Activated naive CD4-positive, alpha-beta T cell treated with anti-CD3 and anti-CD28 coated beads, Interleukin-2, amount 10 ng/mL, durations not matched to agents 7 days and 5 days (primary cell): ENCODE measurements at regions not wholly inside any gene's neighbourhood (a gene's known extent, or its start where the extent isn't known, plus 50 kb on each side); places are given as distances from the start of the nearest gene placed in this dataset.

Experiments used
- CTCF ChIA-PET: fragments of 350-600 bp; sonication (Branson Sonifier 250); formaldehyde crosslinking; loops from one replicate; lab custom pipeline; 2021; ENCODE audit warnings: antibody characterized with exemption; lab: Charles Lee
- DNase-seq: peaks from one replicate; pipeline ENCODE4 v3.0.0-alpha.2; 2020
- H3K27ac Mint-ChIP-seq: one replicate; pipeline ENCODE4 v1.8.0; 2021; ENCODE audit warnings: mild to moderate bottlenecking, moderate library complexity, mixed read lengths
- H3K27me3 Mint-ChIP-seq: one replicate; pipeline ENCODE4 v1.8.0; 2021; ENCODE audit warnings: mild to moderate bottlenecking, mixed read lengths
- H3K36me3 Mint-ChIP-seq: one replicate; pipeline ENCODE4 v1.8.0; 2021; ENCODE audit warnings: mixed read lengths
- H3K4me1 Mint-ChIP-seq: one replicate; pipeline ENCODE4 v1.8.0; 2021; ENCODE audit warnings: mixed read lengths
- H3K4me3 Mint-ChIP-seq: one replicate; pipeline ENCODE4 v1.8.0; 2021; ENCODE audit warnings: mild to moderate bottlenecking, moderate library complexity, mixed read lengths
- H3K9me3 Mint-ChIP-seq: one replicate; pipeline ENCODE4 v1.8.0; 2021; ENCODE audit warnings: mixed read lengths

GRCh38 chr3:64422932-64423331 lies 197.7 kb upstream of the PRICKLE2 start:
- Mint-ChIP-seq H3K27ac (no peak overlapping the region), H3K9me3 (no peaks in the 10 kb centered on the region), H3K27me3 (peaks cover 7% of the 10 kb centered on the region), H3K4me1 (no peaks in the 10 kb centered on the region), H3K4me3 (no peak overlapping the region), H3K36me3 (no peaks in the 10 kb centered on the region)
- no peak for DNase-seq
- CTCF ChIA-PET: no interaction called here

GRCh38 chr3:64422192-64422591 lies 196.9 kb upstream of the PRICKLE2 start:
- Mint-ChIP-seq H3K27me3 (peaks cover 7% of the 10 kb centered on the region), H3K9me3 (no peaks in the 10 kb centered on the region), H3K27ac (no peak overlapping the region), H3K4me1 (no peaks in the 10 kb centered on the region), H3K36me3 (no peaks in the 10 kb centered on the region), H3K4me3 (no peak overlapping the region)
- CTCF ChIA-PET: no interaction called here
- DNase-seq: no peak

- DNase-seq: no peak
- no peaks in the 10 kb centered on the region for H3K9me3 Mint-ChIP-seq
- peaks cover 12% of the 10 kb centered on the region for H3K27me3 Mint-ChIP-seq
- no peak overlapping the region for H3K4me3 Mint-ChIP-seq
- CTCF ChIA-PET: no interaction called here
- H3K4me1 Mint-ChIP-seq: no peaks in the 10 kb centered on the region
- no peak overlapping the region for H3K27ac Mint-ChIP-seq
- no peaks in the 10 kb centered on the region for H3K36me3 Mint-ChIP-seq
Observed at GRCh38 chr3:64417816-64418215, 192.6 kb upstream of the PRICKLE2 start.

GRCh38 chr3:64414043-64414442 lies 188.8 kb upstream of the PRICKLE2 start:
- Mint-ChIP-seq H3K36me3 (no peaks in the 10 kb centered on the region), H3K27ac (no peak overlapping the region), H3K27me3 (peaks cover 9% of the 10 kb centered on the region), H3K4me3 (no peak overlapping the region), H3K9me3 (no peaks in the 10 kb centered on the region), H3K4me1 (no peaks in the 10 kb centered on the region)
- CTCF ChIA-PET: no interaction called here
- DNase-seq: no peak

- no peaks in the 10 kb centered on the region for H3K9me3 Mint-ChIP-seq
- H3K36me3 Mint-ChIP-seq: no peaks in the 10 kb centered on the region
- no peak overlapping the region for H3K4me3 Mint-ChIP-seq
- H3K27me3 Mint-ChIP-seq: peaks cover 14% of the 10 kb centered on the region
- no peak for DNase-seq
- CTCF ChIA-PET: interaction anchor here (0.9 kb wide), 1 partner anchor 387 kb away, joined by 3 read pairs; no protein-coding TSS in a partner anchor
- no peaks in the 10 kb centered on the region for H3K4me1 Mint-ChIP-seq
- H3K27ac Mint-ChIP-seq: no peak overlapping the region
Observed at GRCh38 chr3:64411101-64411500, 185.8 kb upstream of the PRICKLE2 start.

- no peak for DNase-seq
- CTCF ChIA-PET: no interaction called here
- H3K9me3 Mint-ChIP-seq: no peaks in the 10 kb centered on the region
- peaks cover 18% of the 10 kb centered on the region for H3K27me3 Mint-ChIP-seq
- no peaks in the 10 kb centered on the region for H3K36me3 Mint-ChIP-seq
- no peaks in the 10 kb centered on the region for H3K4me1 Mint-ChIP-seq
- H3K27ac Mint-ChIP-seq: no peak overlapping the region
- no peak overlapping the region for H3K4me3 Mint-ChIP-seq
Observed at GRCh38 chr3:64410226-64410625, 185.0 kb upstream of the PRICKLE2 start.

- no peak overlapping the region for H3K4me3 Mint-ChIP-seq
- no peak overlapping the region for H3K27ac Mint-ChIP-seq
- CTCF ChIA-PET: no interaction called here
Observed at GRCh38 chr3:64408770-64409169, 183.5 kb upstream of the PRICKLE2 start.

GRCh38 chr3:64406271-64406670 lies 181.0 kb upstream of the PRICKLE2 start:
- CTCF ChIA-PET: interaction anchor here (1.5 kb wide), 1 partner anchor 76 kb away, joined by 3 read pairs; no protein-coding TSS in a partner anchor
- no peak overlapping the region for H3K27ac Mint-ChIP-seq

More at GRCh38 chr3:64408770-64409169, 183.5 kb upstream of the PRICKLE2 start:
- Mint-ChIP-seq H3K9me3 (no peaks in the 10 kb centered on the region), H3K4me1 (no peaks in the 10 kb centered on the region), H3K36me3 (no peaks in the 10 kb centered on the region), H3K27me3 (peaks cover 16% of the 10 kb centered on the region)
- DNase-seq: no peak

GRCh38 chr3:64405211-64405835 lies 180.1 kb upstream of the PRICKLE2 start:
- H3K4me3 Mint-ChIP-seq: no peak overlapping the region
- H3K4me1 Mint-ChIP-seq: no peaks in the 10 kb centered on the region
- H3K27me3 Mint-ChIP-seq: peaks cover 10% of the 10 kb centered on the region
- CTCF ChIA-PET: interaction anchor here (1.5 kb wide), 1 partner anchor 77 kb away, joined by 3 read pairs; no protein-coding TSS in a partner anchor
- H3K36me3 Mint-ChIP-seq: no peaks in the 10 kb centered on the region
- H3K27ac Mint-ChIP-seq: no peak overlapping the region
- no peaks in the 10 kb centered on the region for H3K9me3 Mint-ChIP-seq
- DNase-seq: no peak

More at GRCh38 chr3:64406271-64406670, 181.0 kb upstream of the PRICKLE2 start:
- peaks cover 10% of the 10 kb centered on the region for H3K27me3 Mint-ChIP-seq
- no peaks in the 10 kb centered on the region for H3K36me3 Mint-ChIP-seq
- no peak for DNase-seq
- H3K4me1 Mint-ChIP-seq: no peaks in the 10 kb centered on the region
- no peaks in the 10 kb centered on the region for H3K9me3 Mint-ChIP-seq
- no peak overlapping the region for H3K4me3 Mint-ChIP-seq

- Mint-ChIP-seq H3K36me3 (no peaks in the 10 kb centered on the region), H3K4me3 (no peak overlapping the region), H3K27me3 (peaks cover 4% of the 10 kb centered on the region), H3K4me1 (no peaks in the 10 kb centered on the region), H3K9me3 (no peaks in the 10 kb centered on the region), H3K27ac (no peak overlapping the region)
- no peak for DNase-seq
- CTCF ChIA-PET: interaction anchor here (1.1 to 2.4 kb wide), 3 partner anchors 355 to 371 kb away, joined by 3 to 15 read pairs (median 4); no protein-coding TSS in a partner anchor
Observed at GRCh38 chr3:64400706-64401105, 175.4 kb upstream of the PRICKLE2 start.

GRCh38 chr3:64399205-64399800 lies 174.0 kb upstream of the PRICKLE2 start:
- DNase-seq: peak; percentile 23

GRCh38 chr3:64398476-64398875 lies 173.2 kb upstream of the PRICKLE2 start:
- Mint-ChIP-seq H3K4me3 (no peak overlapping the region), H3K27ac (no peak overlapping the region), H3K27me3 (peaks cover 4% of the 10 kb centered on the region), H3K36me3 (no peaks in the 10 kb centered on the region), H3K4me1 (no peaks in the 10 kb centered on the region), H3K9me3 (no peaks in the 10 kb centered on the region)
- no peak for DNase-seq
- CTCF ChIA-PET: interaction anchor here (0.8 to 2.4 kb wide), 5 partner anchors 9 to 369 kb away, joined by 3 to 15 read pairs (median 4); no protein-coding TSS in a partner anchor

More at GRCh38 chr3:64399205-64399800, 174.0 kb upstream of the PRICKLE2 start:
- peaks cover 4% of the 10 kb centered on the region for H3K27me3 Mint-ChIP-seq
- no peaks in the 10 kb centered on the region for H3K9me3 Mint-ChIP-seq
- no peak overlapping the region for H3K4me3 Mint-ChIP-seq
- no peaks in the 10 kb centered on the region for H3K4me1 Mint-ChIP-seq
- no peaks in the 10 kb centered on the region for H3K36me3 Mint-ChIP-seq
- CTCF ChIA-PET: interaction anchor here (0.5 to 2.4 kb wide), 7 partner anchors 8 to 370 kb away, joined by 3 to 15 read pairs (median 3); no protein-coding TSS in a partner anchor
- no peak overlapping the region for H3K27ac Mint-ChIP-seq

GRCh38 chr3:64398006-64398405 lies 172.7 kb upstream of the PRICKLE2 start:
- CTCF ChIA-PET: interaction anchor here (0.9 to 2.3 kb wide), 3 partner anchors 136 to 368 kb away, joined by 3 to 8 read pairs (median 4); no protein-coding TSS in a partner anchor

GRCh38 chr3:64397573-64397972 lies 172.3 kb upstream of the PRICKLE2 start:
- Mint-ChIP-seq H3K9me3 (no peaks in the 10 kb centered on the region), H3K4me3 (no peak overlapping the region), H3K36me3 (no peaks in the 10 kb centered on the region), H3K27me3 (peaks cover 4% of the 10 kb centered on the region), H3K4me1 (no peaks in the 10 kb centered on the region), H3K27ac (no peak overlapping the region)
- CTCF ChIA-PET: interaction anchor here (2.3 kb wide), 1 partner anchor 367 kb away, joined by 8 read pairs; no protein-coding TSS in a partner anchor
- DNase-seq: no peak

More at GRCh38 chr3:64398006-64398405, 172.7 kb upstream of the PRICKLE2 start:
- Mint-ChIP-seq H3K4me3 (no peak overlapping the region), H3K27ac (no peak overlapping the region), H3K27me3 (peaks cover 4% of the 10 kb centered on the region), H3K36me3 (no peaks in the 10 kb centered on the region), H3K4me1 (no peaks in the 10 kb centered on the region), H3K9me3 (no peaks in the 10 kb centered on the region)
- DNase-seq: no peak
